ENCODE measurements at regions not wholly inside any gene's neighbourhood (a gene's known extent, or its start where the extent isn't known, plus 50 kb on each side); places are given as distances from the start of the nearest gene placed in this dataset.

- H3K36me3 ChIP-seq (ENCODE audit: insufficient read depth, low read length), result no peaks in the 10 kb centered on the region
- peaks cover 6% of the 10 kb centered on the region; the same call in 1 of the 2 replicates for H3K27me3 ChIP-seq (ENCODE audit: insufficient read depth, low read length)
- no peak overlapping the region for H2AFZ ChIP-seq (ENCODE audit: low read length, unreplicated experiment)
- H3K4me3 ChIP-seq (ENCODE audit: low read depth, low read length), result no peak overlapping the region
- H3K27ac ChIP-seq (ENCODE audit: low read depth, low read length), result no peak overlapping the region
- no peaks in the 10 kb centered on the region for H3K79me2 ChIP-seq (ENCODE audit: control insufficient read depth, insufficient read depth, low read length, unreplicated experiment)
- no peaks in the 10 kb centered on the region for H3K4me1 ChIP-seq (ENCODE audit: control insufficient read depth, insufficient read depth, low read length, unreplicated experiment)
Measured at GRCh38 chr11:109342261-109342660, 79.7 kb upstream of the C11orf87 start.

DNA sequence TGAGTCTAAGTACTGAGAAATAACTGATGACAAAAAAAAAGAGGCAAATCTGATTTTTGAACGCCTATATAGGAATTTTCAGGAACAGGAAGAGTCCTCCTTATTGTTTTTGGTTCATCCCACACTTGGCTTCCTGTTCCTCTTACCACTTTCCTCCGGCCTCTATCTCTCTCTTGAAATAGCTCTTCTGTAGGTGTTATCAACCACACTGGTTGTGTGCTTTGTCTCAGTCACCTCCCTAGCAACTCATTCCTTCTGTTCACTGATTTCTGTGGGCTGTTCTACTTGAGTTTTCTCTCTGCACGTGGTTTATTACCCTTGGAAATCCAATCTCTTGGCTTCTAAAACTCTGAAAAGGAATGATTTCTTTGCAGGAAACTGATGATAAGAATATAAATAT is 78.7 kb upstream of the C11orf87 start:
- H3K27ac ChIP-seq (ENCODE audit: low read depth, low read length), result no peak overlapping the region
- H2AFZ ChIP-seq (ENCODE audit: low read length, unreplicated experiment), result no peak overlapping the region
- H3K27me3 ChIP-seq (ENCODE audit: insufficient read depth, low read length), result peaks cover 6% of the 10 kb centered on the region; the same call in 1 of the 2 replicates
- no peaks in the 10 kb centered on the region for H3K36me3 ChIP-seq (ENCODE audit: insufficient read depth, low read length)
- no peaks in the 10 kb centered on the region for H3K4me1 ChIP-seq (ENCODE audit: control insufficient read depth, insufficient read depth, low read length, unreplicated experiment)
- no peak overlapping the region for H3K4me3 ChIP-seq (ENCODE audit: low read depth, low read length)
- H3K79me2 ChIP-seq (ENCODE audit: control insufficient read depth, insufficient read depth, low read length, unreplicated experiment), result no peaks in the 10 kb centered on the region

GRCh38 chr11:109347304-109347703 is 74.7 kb upstream of the C11orf87 start:
- peaks cover 6% of the 10 kb centered on the region; the same call in 1 of the 2 replicates for H3K27me3 ChIP-seq (ENCODE audit: insufficient read depth, low read length)
- no peak overlapping the region for H3K27ac ChIP-seq (ENCODE audit: low read depth, low read length)
- no peaks in the 10 kb centered on the region for H3K36me3 ChIP-seq (ENCODE audit: insufficient read depth, low read length)
- H3K4me1 ChIP-seq (ENCODE audit: control insufficient read depth, insufficient read depth, low read length, unreplicated experiment), result no peaks in the 10 kb centered on the region
- H3K79me2 ChIP-seq (ENCODE audit: control insufficient read depth, insufficient read depth, low read length, unreplicated experiment), result no peaks in the 10 kb centered on the region
- no peak overlapping the region for H3K4me3 ChIP-seq (ENCODE audit: low read depth, low read length)
- H2AFZ ChIP-seq (ENCODE audit: low read length, unreplicated experiment), result no peak overlapping the region

- Histone ChIP-seq H3K27ac (ENCODE audit: low read depth, low read length) (no peak overlapping the region), H3K36me3 (ENCODE audit: insufficient read depth, low read length) (no peaks in the 10 kb centered on the region), H2AFZ (ENCODE audit: low read length, unreplicated experiment) (no peak overlapping the region), H3K27me3 (ENCODE audit: insufficient read depth, low read length) (peaks cover 6% of the 10 kb centered on the region; the same call in 1 of the 2 replicates), H3K4me1 (ENCODE audit: control insufficient read depth, insufficient read depth, low read length, unreplicated experiment) (no peaks in the 10 kb centered on the region), H3K4me3 (ENCODE audit: low read depth, low read length) (no peak overlapping the region), H3K79me2 (ENCODE audit: control insufficient read depth, insufficient read depth, low read length, unreplicated experiment) (no peaks in the 10 kb centered on the region)
Measured at GRCh38 chr11:109349276-109350080, 72.5 kb upstream of the C11orf87 start.

DNA sequence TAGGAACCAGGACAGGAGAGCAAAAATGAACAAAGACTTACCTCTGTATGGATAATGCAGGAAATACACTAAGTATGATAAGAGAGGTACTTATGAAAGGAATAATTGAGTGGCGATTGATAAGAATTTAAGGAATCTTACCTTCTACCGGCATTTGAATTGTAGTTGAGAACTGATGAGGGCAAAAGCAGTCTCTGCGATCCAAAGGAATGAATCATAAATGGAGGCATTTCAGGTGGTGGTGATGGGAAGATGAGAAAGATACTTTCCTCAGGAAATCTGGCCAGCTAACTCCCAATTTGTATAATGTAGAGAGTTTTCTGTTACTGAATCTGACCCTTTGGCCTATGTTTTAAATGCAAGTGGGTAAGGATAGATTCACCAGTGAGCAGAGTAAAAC is 71.9 kb upstream of the C11orf87 start:
- Histone ChIP-seq H3K4me3 (ENCODE audit: low read depth, low read length) (no peak overlapping the region), H3K27ac (ENCODE audit: low read depth, low read length) (no peak overlapping the region), H3K4me1 (ENCODE audit: control insufficient read depth, insufficient read depth, low read length, unreplicated experiment) (no peaks in the 10 kb centered on the region), H3K27me3 (ENCODE audit: insufficient read depth, low read length) (peaks cover 6% of the 10 kb centered on the region; the same call in 1 of the 2 replicates), H3K79me2 (ENCODE audit: control insufficient read depth, insufficient read depth, low read length, unreplicated experiment) (no peaks in the 10 kb centered on the region), H3K36me3 (ENCODE audit: insufficient read depth, low read length) (no peaks in the 10 kb centered on the region), H2AFZ (ENCODE audit: low read length, unreplicated experiment) (no peak overlapping the region)

DNA sequence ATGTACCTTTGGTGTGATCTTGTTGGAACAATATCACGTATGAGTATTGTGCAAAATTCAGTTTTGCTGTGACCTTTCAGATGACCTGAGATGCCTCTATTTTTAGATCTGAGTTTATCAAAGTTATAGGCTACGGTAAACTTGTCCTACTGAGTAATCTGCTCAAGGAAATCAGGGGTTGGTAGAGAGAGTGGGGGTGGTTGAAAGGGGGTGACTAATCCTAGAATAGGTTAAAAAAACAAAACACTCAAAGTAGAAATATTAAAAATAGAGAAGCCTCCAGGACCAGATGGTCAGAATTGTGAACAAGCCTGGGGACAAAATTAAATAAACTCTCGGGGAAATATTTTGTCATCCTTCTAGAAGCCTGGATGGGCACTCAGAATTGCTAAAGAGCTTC is 59.9 kb upstream of the C11orf87 start:
- H2AFZ ChIP-seq (ENCODE audit: low read length, unreplicated experiment), result no peak overlapping the region
- no peaks in the 10 kb centered on the region for H3K79me2 ChIP-seq (ENCODE audit: control insufficient read depth, insufficient read depth, low read length, unreplicated experiment)
- no peaks in the 10 kb centered on the region for H3K27me3 ChIP-seq (ENCODE audit: insufficient read depth, low read length)
- peaks cover 13% of the 10 kb centered on the region for H3K4me1 ChIP-seq (ENCODE audit: control insufficient read depth, insufficient read depth, low read length, unreplicated experiment)
- H3K27ac ChIP-seq (ENCODE audit: low read depth, low read length), result no peak overlapping the region
- H3K36me3 ChIP-seq (ENCODE audit: insufficient read depth, low read length), result no peaks in the 10 kb centered on the region
- H3K4me3 ChIP-seq (ENCODE audit: low read depth, low read length), result no peak overlapping the region; the same call in 1 of the 2 replicates

GRCh38 chr11:109363682-109364081 is 58.3 kb upstream of the C11orf87 start:
- peaks cover 13% of the 10 kb centered on the region for H3K4me1 ChIP-seq (ENCODE audit: control insufficient read depth, insufficient read depth, low read length, unreplicated experiment)

DNA sequence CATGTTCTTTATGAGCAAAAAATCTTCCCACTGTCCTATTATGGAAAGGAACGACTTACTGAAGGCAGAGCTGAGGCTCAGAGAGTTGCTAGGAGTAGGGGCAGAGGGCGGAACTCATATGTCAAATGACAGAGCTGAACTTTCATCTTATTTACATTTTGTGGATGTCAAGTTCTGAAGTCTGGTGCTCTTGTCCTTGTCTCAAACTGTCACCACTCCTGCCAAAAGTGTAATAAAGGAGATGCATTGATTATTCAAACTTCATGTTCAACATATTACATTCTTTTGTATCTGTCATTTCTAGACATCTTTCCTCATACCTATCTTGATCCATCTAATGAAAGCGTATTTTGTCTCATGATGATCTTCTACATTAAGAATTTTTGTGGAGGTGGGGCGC is 57.1 kb upstream of the C11orf87 start:
- H2AFZ ChIP-seq (ENCODE audit: low read length, unreplicated experiment), result no peak overlapping the region
- no peaks in the 10 kb centered on the region for H3K27me3 ChIP-seq (ENCODE audit: insufficient read depth, low read length)
- peaks cover 13% of the 10 kb centered on the region for H3K4me1 ChIP-seq (ENCODE audit: control insufficient read depth, insufficient read depth, low read length, unreplicated experiment)
- no peaks in the 10 kb centered on the region for H3K36me3 ChIP-seq (ENCODE audit: insufficient read depth, low read length)
- no peaks in the 10 kb centered on the region for H3K79me2 ChIP-seq (ENCODE audit: control insufficient read depth, insufficient read depth, low read length, unreplicated experiment)
- H3K4me3 ChIP-seq (ENCODE audit: low read depth, low read length), result no peak overlapping the region
- no peak overlapping the region for H3K27ac ChIP-seq (ENCODE audit: low read depth, low read length)

More at GRCh38 chr11:109363682-109364081, 58.3 kb upstream of the C11orf87 start:
- no peak overlapping the region for H3K27ac ChIP-seq (ENCODE audit: low read depth, low read length)
- H3K27me3 ChIP-seq (ENCODE audit: insufficient read depth, low read length), result no peaks in the 10 kb centered on the region
- H3K79me2 ChIP-seq (ENCODE audit: control insufficient read depth, insufficient read depth, low read length, unreplicated experiment), result no peaks in the 10 kb centered on the region
- H3K36me3 ChIP-seq (ENCODE audit: insufficient read depth, low read length), result no peaks in the 10 kb centered on the region
- no peak overlapping the region for H3K4me3 ChIP-seq (ENCODE audit: low read depth, low read length)
- no peak overlapping the region for H2AFZ ChIP-seq (ENCODE audit: low read length, unreplicated experiment)

- no peak overlapping the region for H2AFZ ChIP-seq (ENCODE audit: low read length, unreplicated experiment)
- H3K27me3 ChIP-seq (ENCODE audit: insufficient read depth, low read length), result no peaks in the 10 kb centered on the region
- H3K79me2 ChIP-seq (ENCODE audit: control insufficient read depth, insufficient read depth, low read length, unreplicated experiment), result no peaks in the 10 kb centered on the region
- H3K36me3 ChIP-seq (ENCODE audit: insufficient read depth, low read length), result no peaks in the 10 kb centered on the region
- H3K4me1 ChIP-seq (ENCODE audit: control insufficient read depth, insufficient read depth, low read length, unreplicated experiment), result peaks cover 10% of the 10 kb centered on the region
- no peak overlapping the region for H3K4me3 ChIP-seq (ENCODE audit: low read depth, low read length)
- no peak overlapping the region for H3K27ac ChIP-seq (ENCODE audit: low read depth, low read length)
Measured at GRCh38 chr11:109371444-109372176, 50.4 kb upstream of the C11orf87 start.
